HFF-Myc (cell line): ENCODE measurements at regions not wholly inside any gene's neighbourhood (a gene's known extent, or its start where the extent isn't known, plus 50 kb on each side); places are given as distances from the start of the nearest gene placed in this dataset.

Experiments
- DNase-seq: peaks from one replicate; pipeline ENCODE4 v3.0.0-alpha.2; 2011; ENCODE audit warnings: low read depth; ENCODE audit errors: extremely low read depth
- H3K4me3 ChIP-seq: replicated peaks from 2 replicates; pipeline ENCODE4 v1.5.1; 2011; ENCODE audit warnings: low read depth, mild to moderate bottlenecking, control low read depth, low read length
- TF ChIP-seq, protein P1 (sequence below): IDR thresholded peaks from 2 replicates; pipeline ENCODE4 v1.5.1; 2012; ENCODE audit warnings: mild to moderate bottlenecking, low read depth, low read length, control low read depth; ENCODE audit errors: missing control alignments

- no peak overlapping the region for H3K4me3 ChIP-seq
- DNase-seq, result no peak
- TF ChIP-seq, protein P1, sequence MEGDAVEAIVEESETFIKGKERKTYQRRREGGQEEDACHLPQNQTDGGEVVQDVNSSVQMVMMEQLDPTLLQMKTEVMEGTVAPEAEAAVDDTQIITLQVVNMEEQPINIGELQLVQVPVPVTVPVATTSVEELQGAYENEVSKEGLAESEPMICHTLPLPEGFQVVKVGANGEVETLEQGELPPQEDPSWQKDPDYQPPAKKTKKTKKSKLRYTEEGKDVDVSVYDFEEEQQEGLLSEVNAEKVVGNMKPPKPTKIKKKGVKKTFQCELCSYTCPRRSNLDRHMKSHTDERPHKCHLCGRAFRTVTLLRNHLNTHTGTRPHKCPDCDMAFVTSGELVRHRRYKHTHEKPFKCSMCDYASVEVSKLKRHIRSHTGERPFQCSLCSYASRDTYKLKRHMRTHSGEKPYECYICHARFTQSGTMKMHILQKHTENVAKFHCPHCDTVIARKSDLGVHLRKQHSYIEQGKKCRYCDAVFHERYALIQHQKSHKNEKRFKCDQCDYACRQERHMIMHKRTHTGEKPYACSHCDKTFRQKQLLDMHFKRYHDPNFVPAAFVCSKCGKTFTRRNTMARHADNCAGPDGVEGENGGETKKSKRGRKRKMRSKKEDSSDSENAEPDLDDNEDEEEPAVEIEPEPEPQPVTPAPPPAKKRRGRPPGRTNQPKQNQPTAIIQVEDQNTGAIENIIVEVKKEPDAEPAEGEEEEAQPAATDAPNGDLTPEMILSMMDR, result no peak
Observed at GRCh38 chr3:194830401-194830800, 144.7 kb downstream of the FAM43A start.

DNA sequence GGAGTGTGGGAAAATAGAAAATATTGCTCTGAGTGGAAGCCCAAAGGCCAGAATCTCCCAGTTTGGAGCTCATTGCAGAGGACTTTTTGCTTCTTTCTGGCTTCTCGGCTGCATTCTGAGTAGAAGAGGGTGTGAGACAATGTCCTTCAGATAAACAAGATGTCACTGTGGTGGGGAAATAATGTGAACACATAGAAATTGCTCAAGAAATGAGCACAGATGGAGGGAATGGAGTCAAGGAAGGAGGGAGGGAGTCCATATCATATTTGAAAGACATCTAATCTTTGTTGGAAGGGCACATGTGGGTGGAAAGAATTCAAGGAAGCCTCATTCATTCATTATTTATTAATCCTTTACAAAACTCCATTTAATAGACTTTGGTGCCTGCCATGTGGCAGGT is 145.3 kb downstream of the FAM43A start:
- no peak overlapping the region for H3K4me3 ChIP-seq
- no peak for DNase-seq
- TF ChIP-seq, protein P1, result no peak

- no peak overlapping the region for H3K4me3 ChIP-seq
- DNase-seq, result no peak
- TF ChIP-seq, protein P1, result no peak
Observed at GRCh38 chr3:194832346-194833104, 146.8 kb downstream of the FAM43A start.

DNA sequence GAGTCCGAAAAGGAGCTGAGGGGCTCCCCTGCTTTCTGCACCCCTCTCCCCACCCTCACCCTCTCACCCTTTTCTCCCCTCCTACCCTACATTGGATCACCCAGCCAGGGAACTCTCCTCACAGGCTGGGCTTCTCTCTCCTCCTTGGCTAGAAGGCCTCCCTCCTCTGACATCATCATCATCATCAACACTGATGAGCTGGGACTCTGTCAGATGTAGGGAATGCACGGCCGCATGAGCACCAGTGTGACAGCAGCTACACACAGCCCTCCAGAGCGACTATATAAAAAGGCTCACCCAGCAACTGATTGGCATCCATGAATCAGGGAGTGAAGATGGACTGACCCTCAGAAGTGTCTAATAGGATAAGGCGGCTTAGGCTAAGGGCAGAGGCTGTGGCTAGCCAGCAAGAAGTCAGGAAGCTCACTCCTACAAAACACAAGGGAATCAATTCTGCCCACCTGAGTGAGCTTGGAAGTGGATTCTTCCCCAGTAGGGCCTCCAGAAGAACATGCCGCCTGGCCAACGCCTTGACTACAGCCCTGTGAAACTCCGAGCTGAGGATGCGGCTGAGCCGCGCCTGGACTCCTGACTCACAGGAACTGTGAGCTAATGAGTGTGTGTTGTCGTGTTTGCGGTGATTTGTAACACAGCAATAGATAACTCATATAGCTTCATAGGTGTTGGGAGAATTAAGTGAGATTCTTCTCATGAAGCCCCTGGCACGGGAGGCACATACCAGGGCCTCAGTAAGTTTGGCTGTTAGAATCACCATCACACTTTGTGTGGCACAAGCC is 147.6 kb downstream of the FAM43A start:
- DNase-seq, result no peak
- no peak overlapping the region for H3K4me3 ChIP-seq
- TF ChIP-seq, protein P1, result no peak

GRCh38 chr3:194836661-194837060 is 151.0 kb downstream of the FAM43A start:
- TF ChIP-seq, protein P1, result no peak
- no peak overlapping the region for H3K4me3 ChIP-seq
- no peak for DNase-seq

GRCh38 chr3:194837457-194838127 is 151.9 kb downstream of the FAM43A start:
- DNase-seq, result no peak
- TF ChIP-seq, protein P1, result no peak
- no peak overlapping the region for H3K4me3 ChIP-seq
